Epithelial cell of prostate (primary cell): ENCODE measurements at regions not wholly inside any gene's neighbourhood (a gene's known extent, or its start where the extent isn't known, plus 50 kb on each side); places are given as distances from the start of the nearest gene placed in this dataset.
"Not testable (repeated sequence)": the region's sequence is repeated elsewhere in the genome, so short reads cannot be mapped to it uniquely, and the experiment has no call there.

ENCODE experiments used
- DNase-seq: peaks from one replicate; pipeline ENCODE4 v3.0.0-alpha.2; 2011; ENCODE audit warnings: low read depth, low spot score
- H3K27ac ChIP-seq: fragments of 450-650 bp; 2 replicates; pipeline ENCODE4 v1.5.1; 2017; ENCODE audit warnings: mild to moderate bottlenecking

DNA sequence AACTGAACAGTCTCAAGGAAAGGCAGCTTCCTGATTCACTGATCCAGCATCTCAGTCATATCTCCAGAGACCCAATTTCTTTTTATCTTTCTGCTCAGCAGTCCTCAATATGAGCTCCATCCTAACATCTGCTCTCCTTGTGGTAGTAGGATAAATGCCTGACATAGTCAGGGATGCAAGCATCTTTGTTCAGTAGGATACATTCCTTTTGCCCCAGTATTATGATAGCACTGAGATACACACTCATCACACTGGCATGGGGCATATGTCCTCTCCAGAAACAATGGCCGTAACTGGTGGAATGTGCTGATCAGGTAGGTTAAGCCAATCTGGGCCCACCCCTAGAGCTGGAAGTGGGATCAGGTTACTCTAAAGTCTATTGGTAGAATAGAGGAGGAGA lies 207.2 kb downstream of the ETAA1 start:
- no peak overlapping the region for H3K27ac ChIP-seq
- no peak for DNase-seq

DNA sequence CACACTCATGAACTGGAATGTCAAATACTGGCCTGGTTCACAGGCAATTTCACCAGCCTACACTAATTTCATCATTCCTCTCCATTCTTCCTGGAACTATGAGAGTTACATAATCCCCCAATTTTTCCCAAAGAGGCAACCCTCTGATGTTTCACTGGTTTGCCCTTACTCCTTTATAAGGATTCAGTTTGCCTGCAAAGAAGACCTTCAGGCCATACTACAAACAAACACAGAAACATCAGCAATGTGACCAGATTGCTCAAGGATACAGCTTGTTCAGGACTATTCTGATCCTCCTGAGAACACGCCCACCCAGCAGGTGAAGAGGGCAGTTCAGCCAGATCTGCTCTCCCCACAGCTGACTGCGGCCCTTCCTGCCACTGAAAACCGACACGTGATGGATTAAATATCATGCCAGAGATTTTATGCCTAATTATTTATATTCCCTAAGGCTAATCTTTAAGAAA lies 215.5 kb downstream of the ETAA1 start:
- H3K27ac ChIP-seq: no peak overlapping the region
- no peak for DNase-seq

DNA sequence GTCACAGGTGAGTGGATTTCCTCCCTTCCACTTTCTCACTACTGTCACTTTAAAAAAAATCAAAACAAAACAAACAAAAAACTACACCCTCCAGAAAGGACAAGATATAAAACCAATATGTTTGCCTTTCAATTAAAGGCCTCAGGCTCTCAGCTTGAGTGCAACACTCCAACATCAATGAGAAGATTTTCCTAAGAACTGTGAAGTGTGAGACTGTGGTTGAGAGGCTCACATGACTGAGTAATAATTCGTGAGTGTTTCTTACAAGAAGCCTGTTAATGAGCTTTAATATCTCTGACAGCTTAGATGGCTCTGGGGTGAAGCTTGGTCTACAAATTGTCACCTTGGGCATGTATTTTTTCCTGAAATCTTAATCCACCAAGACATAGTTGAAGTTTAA lies 216.1 kb downstream of the ETAA1 start:
- DNase-seq: no peak
- no peak overlapping the region for H3K27ac ChIP-seq

DNA sequence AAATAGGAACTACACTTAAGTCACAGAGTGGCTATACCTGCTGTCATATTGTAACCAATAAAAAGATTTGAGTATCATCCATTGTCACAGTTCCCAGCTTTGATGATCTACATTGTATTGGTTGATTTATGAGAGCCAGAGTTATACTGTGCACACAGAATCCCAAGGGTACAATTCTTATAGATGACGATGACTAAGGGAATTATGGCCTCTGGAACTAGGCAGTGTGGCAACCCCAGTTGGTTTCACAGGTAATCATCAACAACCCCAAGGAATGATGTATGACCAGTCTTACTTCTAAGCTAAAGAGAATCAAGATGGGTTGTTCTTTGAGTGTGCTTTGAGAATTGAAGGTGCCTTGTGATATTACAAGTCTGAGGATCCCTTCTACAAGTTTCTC lies 217.3 kb downstream of the ETAA1 start:
- DNase-seq: no peak

DNA sequence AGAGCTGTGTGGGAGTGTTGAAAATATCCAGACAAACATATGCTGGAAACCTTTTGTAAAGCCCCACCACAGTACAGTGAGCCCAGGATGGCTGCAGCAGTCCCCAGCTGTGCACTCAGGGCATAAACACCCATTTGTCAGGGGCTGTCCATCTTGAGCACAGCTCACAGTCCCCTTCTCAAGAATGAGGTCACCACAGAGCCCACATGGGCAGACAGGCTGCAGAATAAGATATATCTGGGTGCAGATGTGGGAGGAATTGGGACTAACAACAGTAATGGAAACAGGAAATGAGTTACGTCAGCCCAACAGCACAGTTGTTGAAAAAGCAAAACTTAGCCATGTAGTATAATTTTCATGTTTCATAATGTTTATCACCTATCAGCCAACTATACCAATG lies 219.6 kb downstream of the ETAA1 start:
- H3K27ac ChIP-seq: no peak overlapping the region
- DNase-seq: no peak

More for the DNA sequence above, 217.3 kb downstream of the ETAA1 start:
- H3K27ac ChIP-seq: no peak overlapping the region

DNA sequence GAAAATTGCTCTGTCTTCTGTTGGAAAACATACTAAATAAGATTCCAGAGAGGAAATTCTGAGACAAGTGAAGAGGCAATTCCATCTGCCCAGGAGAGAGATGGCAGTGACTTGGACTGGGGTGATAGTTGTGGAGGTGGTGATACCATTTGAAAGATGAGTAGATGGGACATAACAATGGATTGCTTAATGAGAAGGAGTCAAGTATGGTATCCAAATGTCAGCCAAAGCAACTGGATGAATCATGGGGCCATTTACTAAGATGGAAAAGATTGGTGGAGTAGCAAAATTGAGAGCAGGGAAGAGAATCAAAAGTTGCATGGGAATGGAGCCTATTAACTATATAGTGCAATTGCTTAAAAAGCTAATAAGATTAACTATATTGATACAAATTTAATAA lies 222.1 kb downstream of the ETAA1 start:
- H3K27ac ChIP-seq: no peak overlapping the region
- DNase-seq: no peak

DNA sequence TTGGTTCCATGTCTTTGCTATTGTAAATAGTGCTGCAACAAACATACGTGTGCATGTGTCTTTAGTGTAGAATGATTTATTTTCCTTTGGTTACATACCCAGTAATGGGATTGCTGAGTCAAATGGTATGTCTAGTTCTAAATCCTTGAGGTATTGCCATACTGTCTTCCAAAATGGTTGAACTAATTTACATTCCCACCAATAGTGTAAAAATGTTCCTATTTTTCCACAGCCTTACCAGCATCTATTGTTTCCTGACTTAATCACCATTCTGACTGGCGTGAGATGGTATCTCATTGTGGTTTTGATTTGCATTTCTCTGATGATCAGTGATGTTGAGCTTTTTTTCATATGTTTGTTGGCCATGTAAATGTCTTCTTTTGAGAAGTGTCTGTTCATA lies 226.6 kb downstream of the ETAA1 start:
- not testable (repeated sequence) for H3K27ac ChIP-seq, DNase-seq

DNA sequence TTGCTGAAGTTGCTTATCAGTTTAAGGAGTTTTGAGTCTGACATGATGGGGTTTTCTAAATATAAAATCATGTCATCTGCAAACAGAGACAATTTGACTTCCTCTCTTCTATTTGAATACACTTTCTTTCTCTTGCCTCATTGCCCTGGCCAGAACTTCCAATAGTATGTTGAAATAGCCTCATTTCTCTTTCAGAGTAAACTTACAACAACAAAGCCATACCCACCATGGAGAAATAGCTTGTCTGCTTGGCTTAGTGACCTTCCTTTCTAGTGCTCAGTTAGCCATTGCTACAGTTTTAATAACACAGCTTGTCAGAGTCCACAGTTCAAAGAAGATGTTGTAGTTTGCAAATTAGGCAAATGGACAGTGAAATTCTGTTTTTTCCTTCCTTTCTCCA lies 228.0 kb downstream of the ETAA1 start:
- no peak overlapping the region for H3K27ac ChIP-seq

DNA sequence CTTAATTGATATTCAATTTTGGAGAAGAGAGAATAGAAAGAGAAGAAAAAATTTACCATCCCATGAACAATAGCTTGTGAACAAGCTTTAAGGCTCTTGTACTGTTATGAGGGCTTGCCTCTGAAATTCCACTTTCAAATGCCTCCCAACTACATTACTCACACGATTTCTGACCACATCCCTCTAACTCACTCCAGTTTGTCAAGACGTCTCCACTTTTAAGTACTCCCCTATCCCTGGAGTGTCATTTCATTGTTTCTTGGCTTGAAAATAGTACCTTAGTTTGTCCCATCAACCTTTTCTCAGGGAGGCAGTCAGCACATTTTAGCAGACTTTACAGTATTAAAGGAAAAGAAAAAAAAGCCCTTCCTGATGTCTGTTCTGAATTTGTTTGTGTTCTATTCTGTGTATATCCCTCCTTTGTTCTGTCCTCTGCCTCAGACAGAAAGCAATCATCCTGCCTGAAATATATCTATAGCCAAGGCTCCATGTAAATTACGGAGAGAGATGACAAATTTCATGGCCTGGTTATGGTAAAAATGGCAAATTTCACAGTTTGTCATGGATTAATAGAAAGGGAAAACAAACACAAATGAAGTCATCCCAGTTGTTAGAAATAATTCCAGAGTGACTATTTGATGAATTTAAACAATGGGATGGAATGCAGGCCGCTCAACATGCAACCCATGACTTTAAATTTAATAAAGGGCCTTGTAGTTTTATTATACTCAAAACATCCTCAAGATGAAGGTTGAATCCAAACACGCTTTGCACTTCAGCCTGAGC lies 228.8 kb downstream of the ETAA1 start:
- DNase-seq: no peak
- H3K27ac ChIP-seq: no peak overlapping the region

More for the DNA sequence above, 228.0 kb downstream of the ETAA1 start:
- DNase-seq: no peak

DNA sequence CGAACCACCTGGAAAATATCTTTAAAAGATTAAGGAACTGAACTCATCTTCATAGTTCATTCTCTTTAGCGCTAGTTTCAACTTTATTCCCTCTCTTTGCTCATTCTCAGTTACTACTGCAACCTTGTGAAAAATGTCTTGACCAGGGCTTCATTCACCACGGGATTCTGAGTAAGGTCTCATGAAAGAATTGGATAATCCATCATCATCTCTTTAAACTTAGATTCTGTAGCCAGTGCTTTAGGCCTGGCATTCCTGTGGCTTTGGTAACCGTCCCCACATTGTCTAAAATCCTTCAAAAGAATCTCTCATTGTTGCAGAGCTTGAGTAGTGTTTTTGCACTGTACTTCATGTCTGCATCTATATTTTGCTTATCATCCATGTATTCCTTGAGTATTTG lies 229.5 kb downstream of the ETAA1 start:
- no peak for DNase-seq
- no peak overlapping the region for H3K27ac ChIP-seq

DNA sequence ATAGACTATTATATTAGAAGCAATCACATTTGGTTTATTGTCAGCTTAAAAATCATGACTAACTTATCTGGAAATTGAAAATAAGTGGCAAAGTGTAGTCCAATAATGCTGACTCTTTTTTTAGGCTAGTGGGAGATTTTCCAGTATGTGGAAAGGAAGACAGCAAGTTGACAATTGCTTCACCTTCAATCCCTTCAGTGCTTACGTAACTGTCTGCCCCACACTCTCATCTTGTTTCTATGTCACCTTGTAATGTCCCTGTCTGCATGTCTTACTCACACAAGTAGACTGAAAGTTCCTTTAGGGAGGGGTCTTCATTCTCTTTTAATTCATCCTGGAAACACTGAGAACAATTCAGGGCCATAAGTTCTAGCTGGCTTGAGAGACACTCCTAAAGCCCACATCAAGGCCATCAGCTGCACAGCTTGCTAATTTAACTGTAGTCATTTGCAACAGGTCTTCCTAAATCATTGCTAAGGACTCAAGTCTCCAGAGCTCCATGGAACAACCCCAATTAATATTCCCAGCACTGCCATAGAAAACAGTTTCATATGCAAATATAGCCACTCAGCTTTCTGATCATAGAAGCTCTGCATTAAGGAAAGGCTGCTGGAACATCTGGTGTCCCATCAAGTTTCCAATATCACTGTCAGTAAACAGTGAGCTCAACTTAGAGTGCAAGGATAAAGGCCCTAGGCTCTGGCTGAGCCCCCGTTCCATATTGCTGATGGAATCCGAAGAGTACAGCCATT lies 230.5 kb downstream of the ETAA1 start:
- DNase-seq: no peak
- no peak overlapping the region for H3K27ac ChIP-seq

DNA sequence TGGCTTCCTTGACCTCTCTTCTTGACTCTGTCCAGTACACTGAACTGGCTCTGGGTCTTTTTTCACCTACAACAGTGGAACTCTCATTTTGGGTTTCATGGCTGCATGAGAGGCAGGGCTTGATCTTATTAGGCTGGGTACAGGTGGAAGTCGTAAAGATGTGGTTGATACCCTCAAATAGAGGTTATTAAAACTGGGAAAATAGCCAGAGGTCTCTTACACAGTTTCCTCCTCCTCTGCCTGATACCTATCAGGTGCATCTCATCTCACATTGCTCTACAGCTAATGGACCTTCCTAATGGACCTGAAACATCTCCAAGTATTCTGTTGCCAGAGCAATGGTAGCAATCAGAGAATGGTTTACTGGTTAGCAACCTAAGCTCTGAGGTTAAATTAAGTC lies 231.8 kb downstream of the ETAA1 start:
- DNase-seq: no peak
- H3K27ac ChIP-seq: no peak overlapping the region

DNA sequence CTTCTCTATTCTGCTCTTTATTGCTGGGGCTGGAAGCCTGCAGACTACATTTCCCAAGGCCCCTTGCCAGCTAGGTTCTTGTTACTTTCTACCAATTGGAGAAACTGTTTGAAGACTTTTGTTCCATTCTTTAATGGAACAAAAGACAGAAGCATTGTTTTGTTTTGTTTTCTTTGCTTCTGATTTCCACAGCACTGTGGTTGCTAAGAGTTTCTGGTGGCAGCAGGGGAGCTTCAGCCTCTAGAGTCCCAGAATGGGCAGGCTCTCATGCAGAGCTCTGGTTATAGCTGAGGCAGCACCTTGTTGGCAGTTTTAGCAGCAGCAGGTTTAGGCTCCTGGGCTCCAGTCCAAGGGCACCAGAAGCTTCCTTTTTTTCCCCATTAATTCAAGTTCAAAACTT lies 234.3 kb downstream of the ETAA1 start:
- no peak overlapping the region for H3K27ac ChIP-seq
- no peak for DNase-seq

DNA sequence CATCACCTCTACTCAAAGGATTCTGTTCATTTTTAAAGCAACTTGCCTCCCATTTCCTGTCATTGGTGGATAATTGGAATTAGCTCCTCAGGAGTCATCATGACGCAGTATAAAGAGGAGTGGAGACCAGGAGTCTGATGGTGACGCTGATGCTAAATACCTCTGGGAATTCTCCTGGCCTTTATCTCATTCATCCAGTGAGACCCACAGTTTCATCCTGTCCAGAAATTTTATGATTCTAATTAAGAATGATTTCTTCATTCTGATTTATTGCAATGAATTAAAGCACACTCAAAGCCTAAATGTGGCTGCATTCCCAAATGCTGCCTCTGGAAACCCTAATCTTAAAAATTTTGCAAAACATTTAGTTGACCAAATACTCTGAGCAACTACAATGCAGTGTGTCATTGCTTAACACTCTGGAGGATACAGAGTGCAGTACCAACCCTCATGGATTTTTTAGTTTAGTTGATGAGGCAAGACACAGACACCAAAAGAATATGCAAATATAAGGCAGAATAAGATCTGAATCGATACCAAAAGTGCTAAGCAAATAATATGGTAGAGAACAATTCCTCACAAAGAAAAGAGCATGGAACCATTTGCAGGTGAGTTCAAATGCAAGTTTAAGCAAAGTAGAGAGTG lies 236.2 kb downstream of the ETAA1 start:
- no peak overlapping the region for H3K27ac ChIP-seq
- DNase-seq: no peak

DNA sequence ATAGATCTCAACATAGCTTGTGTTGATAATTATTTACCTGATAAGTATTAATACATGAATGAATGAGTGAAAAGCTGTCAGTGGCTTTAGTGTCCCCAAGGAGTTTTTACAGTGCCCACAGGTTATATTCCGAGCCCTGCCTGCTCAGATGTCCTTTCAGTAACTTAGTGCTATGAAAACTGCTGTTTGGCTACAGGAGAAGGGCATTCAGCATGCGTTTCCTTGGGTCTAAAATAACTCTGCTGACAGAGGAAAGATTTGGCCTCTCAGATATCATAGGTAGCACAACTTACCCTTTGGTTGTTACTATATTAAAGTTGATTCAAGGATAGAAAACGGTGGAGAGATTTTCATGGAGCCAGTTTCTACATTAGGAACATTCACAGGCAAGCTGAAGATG lies 241.0 kb downstream of the ETAA1 start:
- no peak for DNase-seq
- no peak overlapping the region for H3K27ac ChIP-seq

DNA sequence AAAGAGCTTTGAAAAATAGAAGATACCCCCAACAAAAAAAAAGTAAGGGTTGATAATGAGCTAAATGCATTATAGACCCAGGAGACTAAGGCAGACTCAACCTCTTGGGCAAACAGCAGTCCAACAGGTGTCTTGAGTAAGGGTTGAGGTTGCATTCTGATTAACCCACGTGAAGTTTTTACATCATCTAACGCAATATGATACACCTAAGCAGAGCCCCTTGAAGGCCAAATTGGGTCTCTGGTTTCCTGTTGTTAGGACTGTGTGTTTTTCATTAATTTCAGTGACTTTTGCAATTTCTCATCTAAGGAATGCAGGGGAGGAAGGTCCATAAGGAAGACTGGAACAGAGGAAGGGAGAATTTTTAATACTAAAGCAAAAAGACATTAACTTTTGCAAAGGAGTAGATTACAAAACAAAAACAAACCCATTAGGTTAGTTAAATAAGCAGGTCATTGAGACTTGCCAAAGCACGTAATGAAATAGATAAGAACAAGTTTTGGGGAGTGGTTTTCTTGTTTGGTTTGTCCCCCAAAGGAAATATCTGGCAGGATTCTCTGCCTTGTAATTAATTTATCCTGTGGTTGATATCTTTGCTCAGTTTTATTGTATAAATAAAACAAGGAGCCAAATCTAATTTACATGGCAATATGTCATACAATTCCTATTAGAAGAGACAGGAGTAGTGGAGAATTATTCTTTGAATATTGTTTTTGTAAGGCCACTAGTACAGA lies 244.3 kb downstream of the ETAA1 start:
- H3K27ac ChIP-seq: no peak overlapping the region
- DNase-seq: no peak

DNA sequence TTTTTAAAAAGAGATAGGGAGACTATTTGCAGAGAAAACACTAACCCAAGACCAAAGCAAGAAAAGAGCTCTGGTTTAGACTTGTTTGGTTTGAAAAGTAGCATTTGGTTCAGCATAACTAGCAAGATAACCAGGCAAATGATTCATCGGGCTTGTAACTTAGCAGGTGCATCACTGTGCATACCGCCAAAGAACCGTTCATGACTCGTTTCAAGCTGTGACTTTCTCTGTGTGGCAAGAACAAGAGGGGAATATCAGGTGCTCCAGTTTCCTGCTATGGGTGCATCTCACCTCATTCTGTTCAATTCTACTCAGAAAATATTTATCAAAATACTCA lies 244.9 kb downstream of the ETAA1 start:
- no peak overlapping the region for H3K27ac ChIP-seq
- peak; percentile 18 for DNase-seq

DNA sequence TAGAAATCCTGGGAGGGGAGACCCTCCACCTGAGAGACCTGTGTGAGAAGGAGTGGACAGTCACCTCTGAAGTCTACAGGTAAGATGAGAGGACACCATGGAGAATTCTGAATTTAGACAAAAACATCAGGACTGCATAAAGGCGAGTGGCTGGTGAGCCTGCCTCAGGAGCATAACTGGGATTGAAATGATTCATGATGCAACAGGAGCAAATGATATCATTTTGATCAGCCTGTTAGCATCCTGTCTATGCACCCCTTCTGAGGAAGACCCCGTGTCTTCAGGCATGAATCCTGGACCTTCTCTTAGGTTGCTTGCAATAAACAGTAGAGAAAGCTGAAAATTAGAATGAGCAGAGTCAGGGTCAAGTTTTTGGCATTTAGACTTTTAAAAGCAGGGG lies 245.8 kb downstream of the ETAA1 start:
- no peak for DNase-seq
- no peak overlapping the region for H3K27ac ChIP-seq

DNA sequence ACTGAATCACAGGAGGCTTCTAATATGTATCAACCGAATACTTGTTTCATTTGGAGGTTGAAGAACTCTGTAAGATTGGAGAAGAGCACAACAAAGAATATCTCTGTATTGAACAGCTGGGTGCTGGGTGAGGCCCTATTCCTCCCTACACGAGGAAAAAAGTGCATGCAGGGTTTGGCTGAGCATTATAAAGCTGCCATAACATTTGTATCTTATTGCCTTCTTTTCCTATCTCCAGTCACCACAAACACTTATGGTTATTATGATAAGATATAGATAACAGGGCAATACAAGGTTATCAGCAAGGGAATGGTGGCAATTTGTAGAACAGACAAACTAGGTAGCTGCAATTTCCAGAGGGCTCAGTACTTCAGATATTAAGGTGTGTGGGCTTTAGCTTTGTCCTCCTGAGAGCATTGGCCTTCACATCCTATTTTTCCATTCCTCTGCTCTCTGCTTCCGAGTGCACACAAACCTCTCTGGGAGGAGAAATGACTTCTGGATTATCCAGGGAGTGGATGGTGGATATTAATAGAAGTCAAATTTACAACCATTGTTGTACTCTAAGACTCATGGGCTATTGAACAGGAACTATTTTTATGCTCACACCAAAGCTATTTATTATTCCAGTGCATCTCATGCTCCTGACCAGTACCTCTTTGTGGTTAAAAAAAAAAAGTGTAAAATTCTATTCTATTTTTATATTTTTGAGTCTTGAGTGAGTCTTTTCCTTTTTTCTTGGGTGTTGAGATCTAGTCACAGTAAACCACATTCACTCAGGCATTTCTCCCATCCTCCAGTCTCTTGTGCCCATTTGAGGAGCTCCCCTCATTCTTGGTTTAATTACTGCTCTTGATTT lies 248.4 kb downstream of the ETAA1 start:
- no peak for DNase-seq
- H3K27ac ChIP-seq: no peak overlapping the region
